ENCODE measurements at regions not wholly inside any gene's neighbourhood (a gene's known extent, or its start where the extent isn't known, plus 50 kb on each side); places are given as distances from the start of the nearest gene placed in this dataset.

- DNase-seq (ENCODE audit: low spot score) (no peak), ATAC-seq (no peak)
- no peaks in the 10 kb centered on the region for H4K20me1 ChIP-seq (replicated peaks; ENCODE audit: insufficient read depth)
- H3K4me3 ChIP-seq: no peak overlapping the region
- H3K36me3 Mint-ChIP-seq (ENCODE audit: low read depth): peaks cover 1% of the 10 kb centered on the region; the same call in 2 of the 3 replicates
- H3F3A ChIP-seq (replicated peaks; ENCODE audit: low read depth): no peaks in the 10 kb centered on the region
- H3K9me3 Mint-ChIP-seq: no peaks in the 10 kb centered on the region
- H3K27ac Mint-ChIP-seq: no peak overlapping the region
- no peak overlapping the region for H2AFZ ChIP-seq
- H3K4me2 ChIP-seq: no peak overlapping the region
- no peaks in the 10 kb centered on the region for H3K9me2 ChIP-seq (ENCODE audit: insufficient read depth)
- no peaks in the 10 kb centered on the region for H3K36me3 ChIP-seq (ENCODE audit: insufficient read depth)
- H3K4me1 ChIP-seq (ENCODE audit: insufficient read depth): no peaks in the 10 kb centered on the region
- no peak for TF ChIP-seq EZH2 (IDR thresholded peaks at IDR 0.05; ENCODE audit: low read depth, unreplicated experiment)
- no peak for TF ChIP-seq POLR2AphosphoS5 (IDR thresholded peaks at IDR 0.05; ENCODE audit: low read depth)
- TF ChIP-seq JUNB (IDR thresholded peaks at IDR 0.05; ENCODE audit: unreplicated experiment): no peak
- TF ChIP-seq REST (IDR thresholded peaks at IDR 0.05; ENCODE audit: unreplicated experiment): no peak
- H3K79me2 ChIP-seq (replicated peaks; ENCODE audit: insufficient read depth): no peaks in the 10 kb centered on the region
- H3K4me1 Mint-ChIP-seq: peaks cover 10% of the 10 kb centered on the region; the same call in 1 of the 3 replicates
- peaks cover 5% of the 10 kb centered on the region for H3K27me3 Mint-ChIP-seq (ENCODE audit: insufficient read depth, low read depth, poor library complexity)
- H3K27ac ChIP-seq (ENCODE audit: low read depth): no peak overlapping the region
- no peaks in the 10 kb centered on the region for H3K27me3 ChIP-seq (ENCODE audit: insufficient read depth)
- H3K4me3 Mint-ChIP-seq: no peak overlapping the region
Observed at GRCh38 chr22:48530666-48531065, 1297.0 kb downstream of the BRD1 start.

- Mint-ChIP-seq H3K36me3 (ENCODE audit: low read depth) (peaks cover 3% of the 10 kb centered on the region; the same call in 2 of the 3 replicates), H3K4me1 (peaks cover 10% of the 10 kb centered on the region; the same call in 1 of the 3 replicates)
- ATAC-seq: no peak
- TF ChIP-seq EZH2 (IDR thresholded peaks at IDR 0.05; ENCODE audit: low read depth, unreplicated experiment) (no peak), NANOG (IDR thresholded peaks at IDR 0.05; ENCODE audit: borderline replicate concordance) (no peak), REST (IDR thresholded peaks at IDR 0.05; ENCODE audit: unreplicated experiment) (no peak), CREB1 (CRISPR knock-in tag; IDR thresholded peaks at IDR 0.05; ENCODE audit: low read depth) (no peak), ZNF331 (CRISPR knock-in tag; IDR thresholded peaks at IDR 0.05; ENCODE audit: low read depth) (no peak), POLR2AphosphoS5 (IDR thresholded peaks at IDR 0.05; ENCODE audit: low read depth) (no peak)
Observed at GRCh38 chr22:48528221-48528915, 1299.3 kb downstream of the BRD1 start.

More at GRCh38 chr22:48528221-48528915, 1299.3 kb downstream of the BRD1 start:
- Histone ChIP-seq H3K27me3 (ENCODE audit: insufficient read depth) (no peaks in the 10 kb centered on the region), H3K4me3 (no peak overlapping the region), H3K79me2 (replicated peaks; ENCODE audit: insufficient read depth) (no peaks in the 10 kb centered on the region), H3K4me1 (ENCODE audit: insufficient read depth) (no peaks in the 10 kb centered on the region), H3K4me2 (no peak overlapping the region), H2AFZ (no peak overlapping the region), H3F3A (replicated peaks; ENCODE audit: low read depth) (no peaks in the 10 kb centered on the region), H3K27ac (ENCODE audit: low read depth) (no peak overlapping the region), H4K20me1 (replicated peaks; ENCODE audit: insufficient read depth) (no peaks in the 10 kb centered on the region), H3K36me3 (ENCODE audit: insufficient read depth) (no peaks in the 10 kb centered on the region), H3K9me2 (ENCODE audit: insufficient read depth) (no peaks in the 10 kb centered on the region)
- Mint-ChIP-seq H3K4me3 (no peak overlapping the region), H3K9me3 (no peaks in the 10 kb centered on the region), H3K27me3 (ENCODE audit: insufficient read depth, low read depth, poor library complexity) (peaks cover 2% of the 10 kb centered on the region), H3K27ac (no peak overlapping the region)
- no peak for DNase-seq (ENCODE audit: low spot score)

All from GM23338 (cell line).